PFSK-1 (cell line): ENCODE measurements at regions not wholly inside any gene's neighbourhood (a gene's known extent, or its start where the extent isn't known, plus 50 kb on each side); places are given as distances from the start of the nearest gene placed in this dataset.

Experiments used
- POLR2AphosphoS5 ChIP-seq: IDR thresholded peaks from 2 replicates; pipeline ENCODE4 v1.6.1; 2012; ENCODE audit warnings: low read depth, mild to moderate bottlenecking, control low read depth, low read length, moderate library complexity
- REST ChIP-seq, 2 experiments: IDR thresholded peaks; 2 replicates each; pipeline versions ENCODE4 v1.6.1 to v1.8.0; 2011 to 2012; ENCODE audit warnings: low read depth in 2 of 2, low read length in 2 of 2, control low read depth in 1 of 2, inconsistent platforms in 1 of 2, mild to moderate bottlenecking in 1 of 2, moderate library complexity in 1 of 2; ENCODE audit not compliant: insufficient read depth in 1 of 2
- SIN3A ChIP-seq: IDR thresholded peaks from 2 replicates; pipeline ENCODE4 v1.6.1; 2012; ENCODE audit warnings: mild to moderate bottlenecking, low read length, moderate library complexity, borderline replicate concordance; ENCODE audit not compliant: insufficient read depth
- TAF1 ChIP-seq: IDR thresholded peaks from 2 replicates; pipeline ENCODE4 v1.6.1; 2012; ENCODE audit warnings: low read length, control low read depth, borderline replicate concordance; ENCODE audit not compliant: insufficient read depth

- TF ChIP-seq POLR2AphosphoS5 (no peak), TAF1 (no peak), REST (IDR thresholded peaks at IDR 0.05; ENCODE audit: insufficient read depth in 1 of 2, low read depth in 2 of 2, low read length in 2 of 2) (no peak), SIN3A (no peak)
Observed at GRCh38 chr6:127031511-127031910, 87.0 kb upstream of the RSPO3 start.
